ENCODE measurements at regions not wholly inside any gene's neighbourhood (a gene's known extent, or its start where the extent isn't known, plus 50 kb on each side); places are given as distances from the start of the nearest gene placed in this dataset.

- no peak for DNase-seq (ENCODE audit: low read depth)
- H3K4me3 ChIP-seq (ENCODE audit: low read depth, low read length) = no peak overlapping the region
These were observed 111.5 kb upstream of the AHR start for GRCh38 chr7:17186745-17187530.

GRCh38 chr7:17194656-17195055 lies 103.8 kb upstream of the AHR start:
- H3K4me3 ChIP-seq (ENCODE audit: low read depth, low read length) = no peak overlapping the region
- no peak for DNase-seq (ENCODE audit: low read depth)

DNA sequence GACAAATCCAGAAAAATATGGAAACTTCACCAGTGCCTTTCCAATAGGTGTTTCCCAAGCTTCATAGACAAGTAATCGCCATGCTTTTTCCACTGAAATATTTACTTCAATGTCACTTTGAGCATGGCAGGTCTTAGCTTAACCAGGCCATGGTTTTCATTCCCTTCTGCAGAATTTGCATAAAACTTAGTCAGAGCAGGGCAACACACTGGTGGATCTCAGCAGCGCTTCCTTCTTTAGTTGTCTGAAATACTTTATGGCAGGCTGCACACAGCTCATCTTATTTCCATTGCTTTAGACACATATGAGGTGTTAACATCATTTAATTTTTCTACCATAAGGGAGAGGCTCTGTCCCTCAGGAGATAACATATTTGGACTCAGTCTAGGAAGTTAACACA lies 102.9 kb upstream of the AHR start:
- H3K4me3 ChIP-seq (ENCODE audit: low read depth, low read length) = no peak overlapping the region
- no peak for DNase-seq (ENCODE audit: low read depth)

GRCh38 chr7:17205910-17206309 lies 92.5 kb upstream of the AHR start:
- H3K4me3 ChIP-seq (ENCODE audit: low read depth, low read length) = no peak overlapping the region
- no peak for DNase-seq (ENCODE audit: low read depth)

DNA sequence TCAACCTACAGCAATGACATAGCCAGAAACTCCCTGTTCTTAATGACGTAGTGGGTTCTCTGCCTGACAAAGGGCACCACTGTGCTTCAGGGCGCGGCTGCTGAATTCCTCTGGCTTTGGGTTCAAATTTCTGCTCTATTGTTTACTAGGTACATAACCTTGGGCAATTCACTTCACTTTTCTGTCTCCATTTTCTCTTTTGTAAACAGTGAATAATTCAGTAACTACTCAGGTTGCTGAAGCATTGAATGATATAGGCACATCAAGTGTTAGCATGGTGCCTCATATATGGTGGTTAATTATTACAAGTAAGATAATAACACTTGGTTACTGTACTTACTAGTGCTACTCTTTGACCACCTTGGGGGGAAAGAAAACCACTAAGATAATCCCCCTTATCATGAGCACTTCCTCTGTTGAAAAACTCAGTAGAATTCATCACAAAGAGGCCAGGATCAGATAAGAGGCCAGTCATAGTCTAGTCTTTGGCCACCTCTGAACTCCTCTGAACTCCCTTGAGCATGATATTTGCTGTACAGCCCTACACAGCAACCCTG lies 92.0 kb upstream of the AHR start:
- DNase-seq (ENCODE audit: low read depth) = no peak
- no peak overlapping the region for H3K4me3 ChIP-seq (ENCODE audit: low read depth, low read length)

DNA sequence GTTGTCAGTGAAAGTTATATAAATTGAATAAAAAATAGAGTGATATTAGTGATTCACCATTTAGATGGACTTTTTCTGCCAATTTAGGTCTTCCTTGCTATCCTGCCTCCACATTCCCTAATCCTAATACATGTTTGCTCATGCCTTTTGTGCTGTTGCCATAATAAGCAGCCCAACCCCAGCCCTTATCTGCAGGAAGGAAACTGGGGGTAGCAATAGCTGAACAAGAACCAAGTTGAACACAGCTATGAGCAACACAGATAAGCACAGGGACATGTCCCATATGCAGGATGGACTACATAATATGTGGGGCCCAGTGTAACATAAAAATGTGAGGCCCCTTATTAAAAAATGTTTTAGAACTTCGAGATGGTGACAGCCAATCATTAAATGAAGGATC lies 91.2 kb upstream of the AHR start:
- H3K4me3 ChIP-seq (ENCODE audit: low read depth, low read length) = no peak overlapping the region
- no peak for DNase-seq (ENCODE audit: low read depth)

- DNase-seq (ENCODE audit: low read depth) = no peak
- no peak overlapping the region for H3K4me3 ChIP-seq (ENCODE audit: low read depth, low read length)
These were observed 89.4 kb upstream of the AHR start for GRCh38 chr7:17209101-17209500.

DNA sequence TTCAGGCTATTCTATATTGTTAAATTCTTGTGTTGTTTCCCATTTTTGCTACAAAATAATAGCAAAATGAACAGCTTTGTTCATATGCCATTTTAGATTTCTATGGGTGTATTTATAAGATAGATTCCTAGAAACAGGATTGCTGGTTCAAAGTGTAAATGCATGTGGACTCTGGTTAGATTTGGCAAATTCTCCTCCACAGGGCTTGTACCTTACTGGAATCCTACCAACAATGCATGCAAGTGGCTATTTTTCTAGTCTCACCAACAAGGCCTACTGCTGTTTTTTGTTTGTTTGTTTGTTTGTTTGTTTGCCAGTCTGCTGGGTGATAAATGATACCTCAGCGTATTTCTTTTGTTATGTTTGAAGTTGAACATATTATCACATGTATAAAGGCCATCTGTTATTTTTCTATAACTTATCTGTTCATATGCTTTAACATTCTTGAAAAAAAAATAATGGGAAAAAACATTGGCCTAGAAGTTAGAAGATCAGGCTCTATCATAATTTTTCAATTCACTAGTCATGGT lies 87.1 kb upstream of the AHR start:
- no peak for DNase-seq (ENCODE audit: low read depth)
- H3K4me3 ChIP-seq (ENCODE audit: low read depth, low read length) = no peak overlapping the region

GRCh38 chr7:17212188-17212587 lies 86.3 kb upstream of the AHR start:
- no peak for DNase-seq (ENCODE audit: low read depth)
- no peak overlapping the region for H3K4me3 ChIP-seq (ENCODE audit: low read depth, low read length)

- DNase-seq (ENCODE audit: low read depth) = no peak
- no peak overlapping the region for H3K4me3 ChIP-seq (ENCODE audit: low read depth, low read length)
These were observed 70.5 kb upstream of the AHR start for GRCh38 chr7:17227766-17228490.

- no peak for DNase-seq (ENCODE audit: low read depth)
- no peak overlapping the region for H3K4me3 ChIP-seq (ENCODE audit: low read depth, low read length)
These were observed 69.2 kb upstream of the AHR start for GRCh38 chr7:17229228-17229627.

GRCh38 chr7:17230099-17230807 lies 68.2 kb upstream of the AHR start:
- DNase-seq (ENCODE audit: low read depth) = no peak
- no peak overlapping the region for H3K4me3 ChIP-seq (ENCODE audit: low read depth, low read length)

DNA sequence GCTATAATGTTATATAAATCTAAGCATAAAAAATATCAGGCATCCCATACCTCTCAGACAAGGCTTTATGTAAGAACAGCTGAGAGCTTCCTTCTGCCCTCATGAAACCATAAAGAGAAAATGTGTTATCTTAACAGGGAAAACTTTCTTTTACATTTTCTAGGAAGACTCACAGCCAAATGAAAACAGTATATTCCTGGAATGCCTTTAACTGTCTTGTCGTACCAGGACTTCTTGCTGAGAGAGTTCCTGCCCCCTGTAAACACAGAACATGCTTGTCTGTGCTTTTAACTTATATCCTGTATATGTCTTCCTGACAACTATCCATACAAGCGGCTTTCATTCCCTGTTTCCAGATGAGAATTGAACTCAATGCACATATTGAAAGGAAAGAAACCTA lies 64.8 kb upstream of the AHR start:
- H3K4me3 ChIP-seq (ENCODE audit: low read depth, low read length) = no peak overlapping the region
- no peak for DNase-seq (ENCODE audit: low read depth)

DNA sequence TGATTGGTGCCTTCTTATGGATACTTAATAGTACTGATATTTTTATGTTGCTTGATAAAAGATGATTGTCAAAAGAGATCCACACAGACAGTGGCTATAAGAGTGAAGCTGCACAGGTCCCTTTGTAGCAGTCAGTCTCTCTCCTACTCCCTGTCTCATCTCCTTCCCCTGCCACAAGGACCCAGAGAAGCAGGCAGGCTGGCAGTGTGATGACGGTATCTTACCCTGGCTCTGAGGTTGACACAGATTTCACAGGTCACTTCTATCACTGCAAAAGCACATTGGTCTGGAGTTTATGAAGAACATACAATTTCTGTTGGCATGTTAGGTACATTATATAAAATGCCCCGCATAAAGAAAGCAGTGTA lies 64.4 kb upstream of the AHR start:
- no peak for DNase-seq (ENCODE audit: low read depth)
- no peak overlapping the region for H3K4me3 ChIP-seq (ENCODE audit: low read depth, low read length)

- DNase-seq (ENCODE audit: low read depth) = peak; percentile 83
- no peak overlapping the region for H3K4me3 ChIP-seq (ENCODE audit: low read depth, low read length)
These were observed 63.9 kb upstream of the AHR start for GRCh38 chr7:17234398-17235031.

- DNase-seq (ENCODE audit: low read depth) = no peak
- H3K4me3 ChIP-seq (ENCODE audit: low read depth, low read length) = no peak overlapping the region
These were observed 62.3 kb upstream of the AHR start for GRCh38 chr7:17236171-17236570.

GRCh38 chr7:17236603-17237002 lies 61.8 kb upstream of the AHR start:
- DNase-seq (ENCODE audit: low read depth) = no peak
- H3K4me3 ChIP-seq (ENCODE audit: low read depth, low read length) = no peak overlapping the region

DNA sequence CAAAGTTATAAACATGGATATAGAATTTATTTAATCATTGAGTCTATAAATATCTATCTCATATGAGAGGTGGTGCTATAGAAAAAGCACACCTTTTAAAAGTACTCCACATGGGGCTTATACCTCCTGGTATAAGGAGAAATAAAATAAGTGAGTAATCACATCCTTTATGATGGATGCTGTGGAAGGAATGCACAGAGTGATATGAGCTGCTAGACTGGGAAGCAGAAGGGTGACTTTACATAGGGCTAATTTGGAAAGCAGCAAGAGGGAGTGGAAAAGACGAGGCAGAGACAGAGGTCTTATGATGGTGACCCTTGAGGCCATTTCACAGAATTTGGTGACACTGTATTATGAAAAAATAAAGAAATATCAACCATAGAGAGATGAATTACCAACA lies 59.4 kb upstream of the AHR start:
- H3K4me3 ChIP-seq (ENCODE audit: low read depth, low read length) = no peak overlapping the region
- no peak for DNase-seq (ENCODE audit: low read depth)

- no peak for DNase-seq (ENCODE audit: low read depth)
- no peak overlapping the region for H3K4me3 ChIP-seq (ENCODE audit: low read depth, low read length)
These were observed 58.5 kb upstream of the AHR start for GRCh38 chr7:17239683-17240521.

All from skeletal muscle cell (primary cell).